GM21723 (cell line): ENCODE measurements at regions not wholly inside any gene's neighbourhood (a gene's known extent, or its start where the extent isn't known, plus 50 kb on each side); places are given as distances from the start of the nearest gene placed in this dataset.
"Not testable (repeated sequence)": the region's sequence is repeated elsewhere in the genome, so short reads cannot be mapped to it uniquely, and the experiment has no call there.

Experiments used
- ATAC-seq: cut with Tn5 transposase; IDR thresholded peaks from one replicate; pipeline ENCODE4 v1.9.1; 2021; ENCODE audit warnings: mild to moderate bottlenecking, moderate library complexity; ENCODE audit not compliant: unreplicated experiment

DNA sequence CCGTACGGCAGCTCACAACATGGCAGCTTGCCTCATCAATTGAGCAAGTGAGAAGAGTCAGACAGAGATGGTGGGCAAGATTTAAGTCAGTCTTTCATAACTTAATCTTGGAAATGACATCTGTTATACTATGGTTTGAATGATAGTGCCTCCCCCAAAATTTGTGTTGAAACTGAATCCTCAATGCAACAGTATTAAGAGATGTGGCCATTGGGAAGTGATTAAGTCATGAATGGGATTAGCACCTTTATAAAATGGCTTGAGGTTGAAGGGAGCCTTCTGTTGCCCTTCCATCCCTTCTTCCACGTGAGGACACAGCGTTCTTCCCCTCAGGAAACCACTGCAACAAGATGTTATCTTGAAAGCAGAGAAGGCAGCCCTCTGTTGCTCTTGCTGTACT lies 124.2 kb downstream of the C12orf75 start:
- ATAC-seq = no peak

DNA sequence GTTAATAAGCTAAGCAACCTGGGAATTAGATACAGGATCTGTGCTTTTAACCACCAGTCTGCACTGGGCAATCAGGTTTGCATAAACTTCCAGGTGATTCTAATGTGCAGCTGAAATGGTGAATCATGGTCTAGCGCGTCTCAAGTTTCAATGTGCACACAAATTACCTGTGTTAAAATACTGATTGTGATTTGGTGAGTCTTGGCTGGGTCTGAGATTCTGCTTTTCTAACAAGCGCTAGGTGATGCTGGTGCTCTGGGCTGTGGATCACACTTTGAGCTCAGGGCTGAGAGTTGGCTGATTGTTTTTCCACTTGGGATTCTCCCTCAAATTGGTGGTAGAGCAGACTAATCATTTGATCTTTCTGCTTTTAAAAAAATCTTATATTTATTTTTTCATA lies 124.8 kb downstream of the C12orf75 start:
- no peak for ATAC-seq

GRCh38 chr12:105457026-105457425 lies 126.5 kb downstream of the C12orf75 start:
- ATAC-seq = no peak

DNA sequence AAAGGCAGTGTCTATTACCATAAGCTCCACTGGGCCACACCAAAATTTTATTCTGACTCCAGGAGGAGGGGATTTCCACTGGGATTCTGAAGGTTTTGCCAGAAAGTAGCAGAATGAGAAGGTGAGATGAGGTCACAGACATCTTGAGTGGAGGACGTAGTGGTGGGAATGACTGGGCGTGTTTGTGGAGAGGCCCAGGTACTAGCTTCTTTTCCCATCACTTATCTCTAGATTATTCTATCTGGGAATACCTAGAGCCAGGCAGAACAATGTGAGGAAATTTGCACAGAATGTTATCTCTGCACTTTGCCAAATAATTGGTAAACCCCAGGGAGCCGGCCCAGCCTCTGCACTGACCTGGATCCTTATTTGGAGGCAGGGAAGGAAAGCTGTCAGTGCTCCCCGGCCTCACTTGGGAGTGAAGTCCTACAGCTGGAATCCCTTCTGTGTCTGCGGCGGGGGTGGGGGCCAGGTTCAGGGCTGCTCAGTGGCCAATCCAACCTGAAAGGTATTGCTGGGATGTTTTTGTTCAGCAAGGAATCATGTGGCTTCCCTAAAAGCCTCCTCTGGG lies 129.4 kb downstream of the C12orf75 start:
- no peak for ATAC-seq

DNA sequence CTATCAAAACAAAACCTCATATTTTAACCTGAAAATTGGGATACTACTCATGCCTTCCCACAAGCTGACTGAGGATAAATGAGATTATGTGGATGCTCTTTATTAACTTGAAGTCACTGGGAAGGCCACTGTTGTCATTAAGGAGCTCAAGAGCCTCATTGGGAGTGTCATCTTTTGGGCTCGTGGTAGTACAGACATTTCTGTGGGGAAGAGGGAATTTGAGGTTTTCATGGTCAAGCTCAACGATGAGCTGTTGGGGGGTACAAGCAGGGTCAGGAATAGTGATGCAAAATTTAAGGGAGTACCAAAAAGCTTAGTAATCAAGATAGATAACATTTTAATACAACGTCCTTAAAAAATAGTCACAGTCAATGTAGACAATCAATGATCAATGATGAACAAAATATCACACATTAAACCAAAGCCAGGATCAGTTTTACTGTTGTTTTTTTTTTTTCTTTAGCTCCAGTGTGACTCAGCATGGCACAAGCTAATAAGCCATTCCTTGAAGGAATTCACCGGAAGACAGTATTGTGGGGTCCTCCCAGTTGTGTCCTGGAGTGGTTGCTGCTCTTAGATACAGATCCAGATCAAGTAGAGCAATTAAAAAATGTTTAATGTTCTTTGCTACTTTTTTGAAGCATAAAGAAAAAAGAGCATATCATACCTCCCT lies 130.9 kb downstream of the C12orf75 start:
- no peak for ATAC-seq

DNA sequence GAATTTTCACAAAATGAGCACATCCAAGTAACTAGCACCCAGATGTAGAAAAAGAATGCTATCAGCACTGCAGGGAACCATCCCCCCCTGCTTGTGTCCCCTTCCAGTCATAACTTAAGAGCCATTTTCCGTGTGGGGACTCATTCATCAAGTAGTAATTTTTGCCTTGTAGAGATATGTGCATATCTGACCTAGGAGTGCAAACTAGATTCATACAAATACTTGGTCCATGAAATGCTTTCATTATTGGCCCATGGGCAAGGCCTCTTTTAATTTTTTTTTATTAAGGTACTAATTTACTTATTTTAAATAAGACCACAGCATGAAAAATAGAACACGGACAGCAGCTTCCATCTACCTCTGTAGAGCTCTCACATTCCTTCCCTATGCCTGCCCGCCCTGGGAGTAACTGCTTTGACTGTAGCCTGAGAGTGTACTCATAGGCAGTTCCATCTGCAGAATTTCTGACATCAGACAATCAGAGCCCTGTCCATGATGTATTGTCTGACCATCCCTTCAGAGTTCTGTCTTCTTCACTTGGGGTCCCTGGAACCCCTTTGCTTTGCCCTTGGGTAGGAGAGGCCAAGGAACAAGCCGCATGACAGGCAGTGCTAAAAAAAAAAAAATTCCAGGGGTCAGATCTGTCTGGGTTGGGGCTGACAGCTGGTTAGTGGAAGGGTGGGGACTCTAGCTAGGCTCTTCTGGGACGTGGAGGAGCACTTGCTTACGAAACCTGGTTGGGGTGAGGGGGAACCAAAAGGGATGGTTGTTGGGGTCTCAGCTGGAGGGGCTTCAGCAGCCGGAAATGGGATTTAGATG lies 131.7 kb downstream of the C12orf75 start:
- no peak for ATAC-seq

DNA sequence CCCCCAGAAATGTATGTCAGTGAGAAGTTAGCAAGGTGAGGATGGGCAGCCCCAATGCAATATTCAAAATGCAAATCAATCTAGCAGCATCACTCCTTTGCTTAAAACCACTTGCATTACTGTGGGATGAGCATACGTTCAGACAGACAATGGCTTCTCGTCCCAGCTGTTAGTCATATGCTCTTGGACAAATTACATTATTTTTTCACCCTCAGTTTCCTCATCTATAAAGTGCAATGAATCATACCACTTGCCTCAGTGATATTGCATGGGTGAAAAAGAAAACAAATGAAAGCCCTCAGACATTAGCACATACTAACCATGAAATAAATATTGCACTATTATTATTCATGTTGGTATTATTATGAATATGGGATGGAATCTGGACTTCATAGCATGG lies 132.3 kb downstream of the C12orf75 start:
- no peak for ATAC-seq

DNA sequence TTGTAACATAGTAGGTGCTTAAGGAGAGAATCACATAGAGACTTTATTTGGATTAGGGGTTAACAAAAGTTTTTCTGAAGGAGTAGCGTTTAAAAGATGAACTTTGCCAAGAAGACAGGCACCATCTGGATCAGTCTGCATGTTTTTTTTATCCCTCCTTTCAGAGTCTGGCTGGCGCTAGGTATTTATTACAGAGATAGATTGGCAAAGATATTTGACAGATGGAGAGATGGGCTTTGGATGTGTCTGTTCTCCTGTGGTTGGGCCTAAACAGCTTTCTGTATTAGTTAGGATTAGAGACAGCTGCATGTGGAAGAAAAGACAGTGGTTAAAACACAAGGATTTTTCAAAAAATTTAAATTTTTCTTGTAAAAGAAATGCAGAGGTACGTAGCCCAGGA lies 133.9 kb downstream of the C12orf75 start:
- no peak for ATAC-seq

DNA sequence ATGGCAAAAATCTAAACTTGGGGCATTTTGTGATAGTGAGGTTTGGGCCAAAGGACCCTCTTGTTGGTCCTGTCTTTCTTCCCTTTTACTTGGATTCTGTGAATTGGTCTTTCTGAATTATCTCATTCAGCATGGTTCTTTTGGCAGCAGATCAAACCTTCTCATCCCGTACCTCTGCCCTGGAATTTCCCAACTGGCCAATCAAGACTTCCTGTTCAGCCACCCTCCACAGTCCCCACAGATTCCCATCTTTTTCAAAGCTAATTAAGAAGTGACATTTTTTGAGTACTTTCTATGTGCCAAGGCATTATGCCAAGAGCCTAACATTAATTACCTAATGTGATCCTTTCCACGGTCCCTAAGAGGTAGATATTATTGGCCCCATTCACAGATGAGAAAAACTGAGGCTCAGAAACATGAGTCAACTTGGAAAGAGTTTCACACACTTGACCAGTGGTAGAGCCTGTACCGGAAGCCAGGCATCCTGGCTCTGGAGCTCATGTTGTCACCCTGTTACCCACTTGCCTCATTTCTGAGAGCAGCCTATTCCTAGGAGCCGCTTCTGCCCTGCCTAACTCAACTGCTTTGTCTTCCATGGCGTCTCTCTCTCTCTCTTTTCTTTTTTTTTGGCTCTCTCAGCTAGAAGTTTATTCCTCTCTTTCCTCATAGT lies 135.9 kb downstream of the C12orf75 start:
- ATAC-seq = no peak

GRCh38 chr12:105466901-105467598 lies 136.6 kb downstream of the C12orf75 start:
- no peak for ATAC-seq

GRCh38 chr12:105467710-105468366 lies 137.3 kb downstream of the C12orf75 start:
- ATAC-seq = no peak

GRCh38 chr12:105468464-105468863 lies 138.0 kb downstream of the C12orf75 start:
- ATAC-seq = no peak

DNA sequence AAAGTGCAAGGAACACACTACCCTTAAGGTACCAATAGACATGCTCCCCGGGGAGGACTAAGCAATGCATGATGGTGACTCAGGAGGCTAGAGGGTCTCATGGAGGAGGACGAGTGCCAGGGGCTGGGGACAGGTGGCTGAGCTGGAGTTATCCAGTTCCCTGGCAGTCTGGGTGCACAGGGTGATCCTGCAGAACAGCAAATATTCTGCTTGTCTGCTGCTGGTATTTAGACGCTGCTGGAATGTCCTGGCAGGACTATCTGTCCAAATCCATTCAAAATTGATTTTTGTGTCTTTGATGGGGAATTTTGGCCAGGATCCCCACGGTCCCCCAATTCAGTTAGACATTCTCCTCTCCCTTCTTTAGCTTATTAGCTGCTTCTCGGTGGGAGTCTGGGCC lies 138.7 kb downstream of the C12orf75 start:
- ATAC-seq = no peak

DNA sequence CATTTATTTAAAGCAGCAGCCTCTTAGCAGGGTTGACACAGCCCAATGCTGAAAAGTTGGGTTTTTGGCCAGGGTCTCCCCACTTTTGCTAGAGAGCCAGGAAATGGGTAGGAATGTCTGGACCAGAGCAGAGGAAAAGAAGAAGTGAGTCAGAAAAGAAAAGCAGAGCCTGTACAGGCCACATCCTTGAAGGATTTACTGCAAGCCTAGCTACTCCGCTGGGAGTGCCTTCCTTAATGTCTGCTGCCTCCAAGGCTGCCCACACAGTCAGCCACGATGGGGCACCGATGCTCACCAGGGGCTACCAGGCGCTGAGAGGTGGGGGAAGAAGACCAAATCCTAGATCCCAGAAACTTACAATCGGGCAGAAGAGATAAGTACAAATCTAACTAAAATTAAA lies 139.2 kb downstream of the C12orf75 start:
- ATAC-seq = no peak

- ATAC-seq = no peak
These were observed 139.6 kb downstream of the C12orf75 start for GRCh38 chr12:105470102-105470501.

DNA sequence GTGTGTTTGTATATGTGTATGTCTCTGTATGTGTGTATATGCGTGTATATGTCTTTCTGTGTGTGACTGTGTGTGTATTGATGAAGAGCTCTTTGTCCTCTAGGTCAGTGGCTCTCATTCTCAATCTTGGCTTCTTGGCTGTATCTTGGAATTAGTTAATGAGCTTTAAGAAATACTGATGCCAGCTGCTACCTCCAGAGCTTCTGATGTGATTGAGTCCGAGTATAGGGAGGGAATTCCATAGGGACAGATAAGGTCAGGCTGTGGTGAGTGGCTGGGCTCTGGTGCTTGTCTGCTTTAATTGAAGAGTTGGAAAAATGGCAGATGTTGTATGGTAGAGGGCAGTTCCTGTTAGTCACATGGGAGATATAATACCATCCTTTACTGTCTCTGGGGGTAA lies 140.1 kb downstream of the C12orf75 start:
- ATAC-seq = no peak

DNA sequence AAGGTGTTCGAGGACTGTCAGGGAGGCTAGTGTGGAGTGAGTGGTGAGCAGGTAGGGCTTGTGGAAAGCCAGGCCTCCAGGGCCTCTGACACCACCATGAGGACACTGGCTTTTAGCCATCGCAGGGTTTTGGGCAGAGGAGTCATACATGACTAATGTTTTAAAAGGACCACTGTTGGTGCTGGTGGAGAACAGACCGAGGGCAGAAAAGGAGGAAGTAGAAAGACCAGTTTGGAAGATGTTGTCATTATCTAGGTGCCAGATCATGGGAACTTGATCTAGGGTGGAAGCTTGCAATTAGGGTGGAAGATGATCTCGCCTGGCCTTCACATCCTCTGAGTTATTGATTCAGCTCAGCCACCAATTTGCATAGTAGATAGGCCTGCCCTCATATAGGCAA lies 144.2 kb downstream of the C12orf75 start:
- ATAC-seq = no peak

GRCh38 chr12:105476616-105477015 lies 146.1 kb downstream of the C12orf75 start:
- ATAC-seq = no peak

GRCh38 chr12:105477873-105478272 lies 147.4 kb downstream of the C12orf75 start:
- no peak for ATAC-seq

DNA sequence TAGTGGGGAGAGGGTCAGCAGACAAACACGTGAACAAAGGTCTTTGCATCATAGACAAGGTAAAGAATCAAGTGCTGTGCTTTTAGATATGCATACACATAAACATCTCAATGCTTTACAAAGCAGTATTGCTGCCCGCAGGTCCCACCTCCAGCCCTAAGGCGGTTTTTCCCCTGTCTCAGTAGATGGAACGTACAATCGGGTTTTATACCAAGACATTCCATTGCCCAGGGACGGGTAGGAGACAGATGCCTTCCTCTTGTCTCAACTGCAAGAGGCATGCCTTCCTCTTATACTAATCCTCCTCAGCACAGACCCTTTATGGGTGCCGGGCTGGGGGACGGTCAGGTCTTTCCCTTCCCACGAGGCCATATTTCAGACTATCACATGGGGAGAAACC lies 148.3 kb downstream of the C12orf75 start:
- ATAC-seq = not testable (repeated sequence)
